ENCODE measurements at regions not wholly inside any gene's neighbourhood (a gene's known extent, or its start where the extent isn't known, plus 50 kb on each side); places are given as distances from the start of the nearest gene placed in this dataset.

DNA sequence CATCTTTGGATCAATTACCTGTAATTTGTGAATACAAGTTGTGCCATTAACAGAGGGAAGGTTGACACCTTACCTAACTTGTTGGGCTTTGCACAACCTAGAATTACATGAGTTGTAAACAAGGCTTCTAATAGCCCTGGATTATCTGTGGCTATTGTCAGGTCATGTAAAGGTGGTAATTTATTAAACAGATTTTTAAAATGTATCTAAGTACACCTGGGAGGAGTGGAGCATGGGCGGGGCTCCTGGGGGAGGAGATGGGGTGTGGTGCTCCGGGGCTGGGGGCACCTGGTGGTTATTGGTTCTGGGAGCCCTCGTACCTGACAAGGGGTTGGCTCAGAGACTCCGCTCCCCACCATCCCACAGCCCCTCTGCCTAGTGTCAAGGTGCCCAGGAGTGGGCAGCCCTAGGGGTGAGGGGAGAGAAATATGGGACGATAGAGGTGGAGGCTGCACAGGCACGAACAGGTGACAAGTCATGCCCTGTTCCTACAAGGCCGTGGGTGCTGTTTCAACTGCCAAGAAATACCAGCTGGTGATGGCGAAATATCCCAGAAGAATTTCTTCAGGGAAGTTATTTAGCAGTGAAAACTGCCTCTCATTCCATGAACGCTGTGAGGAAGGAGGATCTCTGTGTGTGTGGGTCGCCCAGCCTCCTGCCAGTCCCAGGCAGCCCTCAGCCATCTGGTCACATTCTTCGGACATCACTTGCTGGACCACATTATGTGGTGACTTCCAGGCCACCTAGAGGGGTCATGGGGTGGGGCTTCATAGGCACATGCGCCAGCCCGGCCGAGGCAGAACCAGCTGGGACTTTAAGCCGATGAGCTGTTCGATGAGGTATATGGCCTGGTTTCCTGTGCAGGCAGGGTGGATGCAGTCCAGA is 55.5 kb upstream of the IRX3 start:
- no peak for TF ChIP-seq SIN3A (IDR thresholded peaks at IDR 0.05; ENCODE audit: borderline replicate concordance, insufficient read depth, low read length)
- TF ChIP-seq, protein P1, sequence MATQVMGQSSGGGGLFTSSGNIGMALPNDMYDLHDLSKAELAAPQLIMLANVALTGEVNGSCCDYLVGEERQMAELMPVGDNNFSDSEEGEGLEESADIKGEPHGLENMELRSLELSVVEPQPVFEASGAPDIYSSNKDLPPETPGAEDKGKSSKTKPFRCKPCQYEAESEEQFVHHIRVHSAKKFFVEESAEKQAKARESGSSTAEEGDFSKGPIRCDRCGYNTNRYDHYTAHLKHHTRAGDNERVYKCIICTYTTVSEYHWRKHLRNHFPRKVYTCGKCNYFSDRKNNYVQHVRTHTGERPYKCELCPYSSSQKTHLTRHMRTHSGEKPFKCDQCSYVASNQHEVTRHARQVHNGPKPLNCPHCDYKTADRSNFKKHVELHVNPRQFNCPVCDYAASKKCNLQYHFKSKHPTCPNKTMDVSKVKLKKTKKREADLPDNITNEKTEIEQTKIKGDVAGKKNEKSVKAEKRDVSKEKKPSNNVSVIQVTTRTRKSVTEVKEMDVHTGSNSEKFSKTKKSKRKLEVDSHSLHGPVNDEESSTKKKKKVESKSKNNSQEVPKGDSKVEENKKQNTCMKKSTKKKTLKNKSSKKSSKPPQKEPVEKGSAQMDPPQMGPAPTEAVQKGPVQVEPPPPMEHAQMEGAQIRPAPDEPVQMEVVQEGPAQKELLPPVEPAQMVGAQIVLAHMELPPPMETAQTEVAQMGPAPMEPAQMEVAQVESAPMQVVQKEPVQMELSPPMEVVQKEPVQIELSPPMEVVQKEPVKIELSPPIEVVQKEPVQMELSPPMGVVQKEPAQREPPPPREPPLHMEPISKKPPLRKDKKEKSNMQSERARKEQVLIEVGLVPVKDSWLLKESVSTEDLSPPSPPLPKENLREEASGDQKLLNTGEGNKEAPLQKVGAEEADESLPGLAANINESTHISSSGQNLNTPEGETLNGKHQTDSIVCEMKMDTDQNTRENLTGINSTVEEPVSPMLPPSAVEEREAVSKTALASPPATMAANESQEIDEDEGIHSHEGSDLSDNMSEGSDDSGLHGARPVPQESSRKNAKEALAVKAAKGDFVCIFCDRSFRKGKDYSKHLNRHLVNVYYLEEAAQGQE (IDR thresholded peaks at IDR 0.05; ENCODE audit: insufficient read depth in 1 of 2, low read depth in 2 of 2, low read length in 2 of 2): no peak
- TF ChIP-seq POLR2AphosphoS5 (IDR thresholded peaks at IDR 0.05; ENCODE audit: low read depth, low read length): no peak
- TF ChIP-seq TAF1 (IDR thresholded peaks at IDR 0.05; ENCODE audit: borderline replicate concordance, insufficient read depth, low read length): no peak
- TF ChIP-seq FOXP2 (optimal IDR thresholded peaks at IDR 0.05; ENCODE audit: borderline replicate concordance, extremely low read depth, extremely low read length, insufficient read depth): no peak
